D721Med (cell line): ENCODE measurements at regions not wholly inside any gene's neighbourhood (a gene's known extent, or its start where the extent isn't known, plus 50 kb on each side); places are given as distances from the start of the nearest gene placed in this dataset.

Source experiments
- DNase-seq: peaks from one replicate; pipeline ENCODE4 v3.0.0; 2011; ENCODE audit warnings: low spot score; ENCODE audit not compliant: insufficient read length
- FAIRE-seq: peaks from 2 replicates; lab custom pipeline; 2011; peaks lifted over from hg19 to GRCh38; lab: Jason Lieb, UNC
- CTCF ChIP-seq: IDR thresholded peaks from 2 replicates; pipeline ENCODE4 v1.5.1; 2012; ENCODE audit warnings: mild to moderate bottlenecking, control low read depth; ENCODE audit not compliant: insufficient read depth; ENCODE audit errors: missing control alignments

DNA sequence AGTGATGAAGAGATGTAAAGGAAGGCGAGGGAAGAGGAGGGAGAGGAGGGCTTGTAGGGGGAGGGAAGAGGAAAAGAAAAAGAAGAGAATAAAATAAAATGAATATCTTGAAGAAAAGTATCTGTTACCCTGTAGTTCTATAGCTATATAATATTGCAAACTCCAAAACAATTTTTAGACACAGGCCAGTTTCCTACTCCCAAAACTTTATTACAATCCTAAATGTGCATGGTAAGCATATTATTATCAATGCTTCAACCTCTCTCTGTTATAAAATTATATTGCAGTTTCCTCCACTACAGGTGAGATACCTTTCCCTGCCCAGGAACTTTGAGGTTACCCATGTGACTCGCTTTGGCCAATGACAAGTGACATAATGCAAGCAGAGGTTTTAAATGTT, 1351.6 kb upstream of the NRXN1 start:
- FAIRE-seq (no peak), DNase-seq (no peak)
- TF ChIP-seq CTCF = no peak

DNA sequence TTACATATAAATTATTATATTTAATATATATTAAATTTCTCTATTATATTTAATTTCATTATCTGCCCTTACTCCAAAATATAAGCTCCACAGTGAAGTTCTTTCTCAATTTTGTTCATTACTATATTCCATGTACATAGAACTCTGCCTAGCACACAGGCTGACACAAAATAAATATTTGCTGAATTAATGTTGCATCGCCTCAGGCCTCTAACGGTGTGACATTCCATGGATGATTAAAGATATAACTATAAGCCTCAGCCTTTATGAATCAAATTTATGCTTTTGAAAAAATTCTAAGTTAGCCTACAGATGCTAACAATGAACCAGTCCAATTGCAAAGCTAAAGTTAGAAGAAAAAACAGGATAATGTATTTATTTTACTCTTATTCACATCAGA, 1337.2 kb upstream of the NRXN1 start:
- FAIRE-seq = no peak
- no peak for TF ChIP-seq CTCF
- no peak for DNase-seq

DNA sequence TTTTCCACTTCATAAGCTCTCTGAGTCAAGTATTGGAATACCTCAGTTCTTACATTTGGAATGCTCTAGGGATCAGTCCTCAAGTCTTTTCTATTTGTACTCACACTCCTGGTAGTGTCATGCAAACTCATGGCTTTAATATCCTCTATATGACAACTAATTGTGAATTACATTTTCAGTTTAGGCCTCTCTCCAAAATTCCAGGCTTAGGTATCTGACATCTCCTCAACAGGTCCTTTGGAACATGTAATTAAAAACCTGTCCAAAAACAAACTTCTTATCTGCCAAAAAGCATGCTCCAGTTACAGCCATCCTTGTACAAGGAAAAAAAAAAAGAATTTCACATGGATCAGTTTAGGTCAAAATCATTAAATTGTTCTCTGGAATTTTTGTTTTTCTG, 1336.2 kb upstream of the NRXN1 start:
- TF ChIP-seq CTCF = no peak
- no peak for DNase-seq
- no peak for FAIRE-seq

- FAIRE-seq = no peak
- no peak for DNase-seq
Measured at GRCh38 chr2:52365946-52366345, 1334.0 kb upstream of the NRXN1 start.

GRCh38 chr2:52356556-52356955, 1324.6 kb upstream of the NRXN1 start:
- TF ChIP-seq CTCF = no peak
- FAIRE-seq = no peak

More at GRCh38 chr2:52365946-52366345, 1334.0 kb upstream of the NRXN1 start:
- no peak for TF ChIP-seq CTCF

DNA sequence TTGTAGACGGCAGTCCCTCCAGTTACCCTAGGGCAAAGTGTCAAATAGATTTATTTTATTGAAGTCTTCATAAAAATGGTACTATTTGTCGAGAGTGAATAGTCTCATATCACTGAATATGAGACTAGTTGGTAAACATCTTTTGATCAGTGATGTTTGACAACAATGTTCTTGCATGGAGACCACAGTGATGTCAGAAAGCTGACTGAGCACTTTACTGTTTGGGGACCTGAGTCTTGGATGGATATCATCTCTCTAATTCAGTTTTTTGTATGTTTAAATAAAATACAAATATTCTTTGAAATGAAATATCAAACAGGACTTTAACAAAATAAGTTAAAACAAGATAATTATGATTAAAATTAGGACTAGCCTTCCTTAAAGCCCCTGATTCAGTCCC, 1315.4 kb upstream of the NRXN1 start:
- no peak for TF ChIP-seq CTCF
- FAIRE-seq (no peak), DNase-seq (no peak)

More at GRCh38 chr2:52356556-52356955, 1324.6 kb upstream of the NRXN1 start:
- DNase-seq = no peak

GRCh38 chr2:52345676-52346075, 1313.7 kb upstream of the NRXN1 start:
- TF ChIP-seq CTCF = no peak
- FAIRE-seq (no peak), DNase-seq (no peak)
